Sigmoid colon (tissue), 6 donors: ENCODE measurements at regions not wholly inside any gene's neighbourhood (a gene's known extent, or its start where the extent isn't known, plus 50 kb on each side); places are given as distances from the start of the nearest gene placed in this dataset.

Experiments used
- DNase-seq: peaks from one replicate; pipeline ENCODE4 v3.0.0-alpha.2; 2019
- H3K27ac ChIP-seq, 4 donors: fragments of 200-600 bp; sonication (generic); one replicate each; pipeline ENCODE4 v1.5.1; 2016 to 2019; ENCODE audit warnings: mild to moderate bottlenecking in 1 of 4
- H3K27me3 ChIP-seq, 3 donors: fragments of 200-600 bp; sonication (generic); one replicate each; pipeline ENCODE4 v1.5.1; 2019; ENCODE audit warnings: mild to moderate bottlenecking in 1 of 3
- H3K36me3 ChIP-seq, 4 donors: fragments of 200-600 bp; sonication (generic); one replicate each; pipeline ENCODE4 v1.5.1; 2016 to 2019
- H3K4me1 ChIP-seq, 4 donors: fragments of 200-600 bp; sonication (generic); one replicate each; pipeline ENCODE4 v1.5.1; 2017 to 2019
- H3K4me3 ChIP-seq, 4 donors: fragments of 200-600 bp; sonication (generic); one replicate each; pipeline ENCODE4 v1.5.1; 2017 to 2019; ENCODE audit warnings: mild to moderate bottlenecking in 2 of 4, moderate library complexity in 1 of 4
- H3K9me3 ChIP-seq, 4 donors: fragments of 200-600 bp in 3 of 4; sonication (generic) in 3 of 4; one replicate each; pipeline versions ENCODE4 v1.5.1 to v1.6.1; 2013 to 2019
- EP300 ChIP-seq, 4 donors: sonication (generic); formaldehyde crosslinking; IDR thresholded peaks; one replicate each; pipeline ENCODE4 v1.6.1; 2017; ENCODE audit warnings: antibody characterized with exemption in 4 of 4
- POLR2A ChIP-seq, 2 donors: fragments of 450-650 bp; IDR thresholded peaks; one replicate each; pipeline ENCODE4 v1.6.1; 2016; ENCODE audit warnings: antibody characterized with exemption in 2 of 2, mild to moderate bottlenecking in 2 of 2, moderate library complexity in 2 of 2
- POLR2AphosphoS5 ChIP-seq, 4 donors: sonication (generic); formaldehyde crosslinking; IDR thresholded peaks; one replicate each; pipeline ENCODE4 v1.6.1; 2017; ENCODE audit warnings: antibody characterized with exemption in 4 of 4
- WGBS, 2 donors: extraction: QIAGEN DNeasy Blood & Tissue Kit; methylation state at CpG; one replicate each; pipeline ENCODE4 v1.1.7; 2013; 5-methylcytosine and 5-hydroxymethylcytosine counted together
- intact Hi-C: fragments of 100-400 bp; cut with DNase I; formaldehyde crosslinking; loops from one replicate; pipeline ENCODE4 v1.15.1; 2023
- TF ChIP-seq, protein P1 (sequence below), 4 experiments: fragments of 450-650 bp in 3 of 4; fragments of 200-600 bp in 1 of 4; IDR thresholded peaks; one replicate each; pipeline ENCODE4 v1.5.1; 2016 to 2019; ENCODE audit warnings: antibody characterized with exemption in 4 of 4, mild to moderate bottlenecking in 3 of 4, moderate library complexity in 2 of 4
- donor health status: healthy with polysubstance abuse.
- donor health status: healthy.

DNA sequence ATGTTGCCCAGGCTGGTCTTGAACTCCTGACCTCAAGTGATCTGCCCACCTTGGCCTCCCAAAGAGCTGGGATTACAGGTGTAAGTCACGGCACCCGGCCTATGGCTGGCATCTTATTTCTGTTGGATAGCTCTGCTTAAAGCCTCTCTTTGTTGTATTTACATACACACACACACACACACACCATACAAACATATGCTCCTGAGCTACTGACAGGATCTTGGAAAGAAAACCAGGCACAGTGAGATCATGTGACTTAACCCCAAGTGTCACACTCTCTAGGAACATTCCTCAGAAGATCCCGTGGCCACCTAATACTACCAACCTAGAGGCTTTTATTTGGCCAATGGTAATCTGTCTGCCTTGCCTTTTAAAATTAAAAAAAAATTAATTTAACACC is 85.1 kb upstream of the HAAO start:
- no peak for DNase-seq
- Histone ChIP-seq H3K4me1 (peaks cover 0 to 35% (median 25%) of the 10 kb centered on the region in 4 donors), H3K36me3 (no peaks in the 10 kb centered on the region), H3K4me3 (no peak overlapping the region), H3K27me3 (no peaks in the 10 kb centered on the region), H3K27ac (peak overlapping the region in 2 of 4 donors; percentile 31 to 33), H3K9me3 (no peaks in the 10 kb centered on the region)
- TF ChIP-seq POLR2A (IDR thresholded peaks at IDR 0.05) (no peak), POLR2AphosphoS5 (IDR thresholded peaks at IDR 0.05) (no peak), EP300 (IDR thresholded peaks at IDR 0.05) (no peak)
- TF ChIP-seq, protein P1, sequence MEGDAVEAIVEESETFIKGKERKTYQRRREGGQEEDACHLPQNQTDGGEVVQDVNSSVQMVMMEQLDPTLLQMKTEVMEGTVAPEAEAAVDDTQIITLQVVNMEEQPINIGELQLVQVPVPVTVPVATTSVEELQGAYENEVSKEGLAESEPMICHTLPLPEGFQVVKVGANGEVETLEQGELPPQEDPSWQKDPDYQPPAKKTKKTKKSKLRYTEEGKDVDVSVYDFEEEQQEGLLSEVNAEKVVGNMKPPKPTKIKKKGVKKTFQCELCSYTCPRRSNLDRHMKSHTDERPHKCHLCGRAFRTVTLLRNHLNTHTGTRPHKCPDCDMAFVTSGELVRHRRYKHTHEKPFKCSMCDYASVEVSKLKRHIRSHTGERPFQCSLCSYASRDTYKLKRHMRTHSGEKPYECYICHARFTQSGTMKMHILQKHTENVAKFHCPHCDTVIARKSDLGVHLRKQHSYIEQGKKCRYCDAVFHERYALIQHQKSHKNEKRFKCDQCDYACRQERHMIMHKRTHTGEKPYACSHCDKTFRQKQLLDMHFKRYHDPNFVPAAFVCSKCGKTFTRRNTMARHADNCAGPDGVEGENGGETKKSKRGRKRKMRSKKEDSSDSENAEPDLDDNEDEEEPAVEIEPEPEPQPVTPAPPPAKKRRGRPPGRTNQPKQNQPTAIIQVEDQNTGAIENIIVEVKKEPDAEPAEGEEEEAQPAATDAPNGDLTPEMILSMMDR (IDR thresholded peaks at IDR 0.05), result no peak
- intact Hi-C loops, result no loop called here
- WGBS, 2 donors, result 91% methylated on average over 3 of the region's 3 CpGs

- H3K4me1 ChIP-seq, result peaks cover 0 to 35% (median 25%) of the 10 kb centered on the region in 4 donors
- peak overlapping the region; percentile 68 to 79 (median 74) for H3K27ac ChIP-seq
Observed at GRCh38 chr2:42876326-42876751, 84.0 kb upstream of the HAAO start.

DNA sequence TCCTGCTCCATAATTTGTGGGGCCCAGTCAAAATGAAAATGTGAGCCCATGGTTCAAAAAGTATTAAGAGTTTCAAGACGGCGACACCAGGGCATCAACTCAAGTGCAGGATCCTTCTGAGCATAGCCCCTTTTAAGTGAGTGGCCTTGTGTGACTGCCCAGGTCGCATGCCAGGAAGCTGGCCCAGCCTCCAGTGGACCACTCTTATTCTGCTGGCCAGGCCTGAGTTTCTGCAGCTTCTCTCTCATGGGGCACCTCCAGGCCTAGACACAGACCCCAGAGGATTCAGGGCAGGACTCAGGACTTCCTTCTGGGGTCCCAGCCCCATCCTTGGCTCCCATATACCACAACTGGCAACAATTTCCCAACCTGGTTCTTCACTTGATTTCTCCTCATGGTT is 83.5 kb upstream of the HAAO start:
- TF ChIP-seq POLR2AphosphoS5 (IDR thresholded peaks at IDR 0.05) (no peak), POLR2A (IDR thresholded peaks at IDR 0.05) (no peak), EP300 (IDR thresholded peaks at IDR 0.05) (no peak)
- TF ChIP-seq, protein P1 (IDR thresholded peaks at IDR 0.05), result no peak
- Histone ChIP-seq H3K4me3 (no peak overlapping the region), H3K9me3 (no peaks in the 10 kb centered on the region), H3K4me1 (peaks cover 0 to 35% (median 25%) of the 10 kb centered on the region in 4 donors), H3K27ac (peak overlapping the region; percentile 68 to 79 (median 74)), H3K27me3 (no peaks in the 10 kb centered on the region), H3K36me3 (no peaks in the 10 kb centered on the region)
- intact Hi-C loops, result no loop called here
- 68 to 71% methylated on average over 3 of the region's 3 CpGs for WGBS, 2 donors
- DNase-seq, result no peak

More at GRCh38 chr2:42876326-42876751, 84.0 kb upstream of the HAAO start:
- Histone ChIP-seq H3K27me3 (no peaks in the 10 kb centered on the region), H3K4me3 (no peak overlapping the region), H3K9me3 (no peaks in the 10 kb centered on the region), H3K36me3 (no peaks in the 10 kb centered on the region)
- 75 to 76% methylated on average over 11 of the region's 11 CpGs for WGBS, 2 donors
- intact Hi-C loops, result no loop called here
- TF ChIP-seq, protein P1 (IDR thresholded peaks at IDR 0.05), result no peak
- TF ChIP-seq EP300 (IDR thresholded peaks at IDR 0.05), result no peak
- TF ChIP-seq POLR2AphosphoS5 (IDR thresholded peaks at IDR 0.05), result peak in 1 of 4 donors; percentile 19
- TF ChIP-seq POLR2A (IDR thresholded peaks at IDR 0.05), result no peak
- DNase-seq, result peak; percentile 76

DNA sequence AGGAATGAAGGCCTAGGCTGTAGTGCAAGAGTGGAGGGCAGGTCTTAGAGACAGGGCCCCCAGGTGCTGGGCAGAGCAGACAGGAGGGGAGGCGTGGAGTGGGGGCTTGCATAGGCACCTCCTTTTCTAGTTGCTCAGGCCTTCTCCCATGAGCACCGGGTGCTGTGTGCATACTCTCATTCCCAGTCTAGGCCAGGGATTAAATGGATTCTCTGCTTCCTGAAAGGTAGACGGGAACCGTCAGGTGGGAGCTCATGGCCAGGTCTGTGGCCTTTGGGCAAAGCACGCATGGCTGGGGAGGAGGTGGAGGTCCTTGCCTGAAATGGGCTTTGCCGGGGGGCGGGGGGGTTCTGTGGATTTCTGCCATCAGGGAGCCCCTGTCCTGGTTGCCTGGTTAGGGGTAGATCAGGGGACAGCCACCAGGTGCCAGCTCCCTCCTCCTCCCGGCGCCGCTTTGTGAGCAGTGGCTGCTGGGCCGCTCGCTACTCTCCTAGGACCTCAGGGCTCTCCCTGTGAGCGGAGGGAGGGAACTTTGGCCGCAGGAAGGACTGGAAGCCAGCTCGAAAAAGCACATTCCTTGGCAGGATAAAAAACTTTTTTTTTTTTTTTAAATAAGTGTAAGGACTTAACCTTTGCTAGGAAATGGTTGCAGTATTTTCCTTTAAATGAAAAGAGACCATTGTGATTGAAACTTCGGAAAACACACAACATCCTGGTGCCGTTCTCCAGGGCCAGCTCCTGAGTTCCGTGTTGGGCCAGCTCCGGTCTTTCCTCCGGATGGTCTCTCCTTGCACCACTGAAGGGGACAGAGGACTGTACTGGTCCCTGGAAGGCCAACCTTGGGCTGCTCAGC is 82.8 kb upstream of the HAAO start:
- no peak overlapping the region for H3K4me3 ChIP-seq
- H3K27me3 ChIP-seq, result no peaks in the 10 kb centered on the region
- H3K36me3 ChIP-seq, result no peaks in the 10 kb centered on the region
- peaks cover 0 to 35% (median 25%) of the 10 kb centered on the region in 4 donors for H3K4me1 ChIP-seq
- 81 to 85% methylated on average over 20 of the region's 20 CpGs for WGBS, 2 donors
- peak overlapping the region; percentile 68 to 79 (median 74) for H3K27ac ChIP-seq
- TF ChIP-seq POLR2AphosphoS5 (IDR thresholded peaks at IDR 0.05) (peak in 2 of 4 donors; percentile 5 to 9), POLR2A (IDR thresholded peaks at IDR 0.05) (no peak)
- H3K9me3 ChIP-seq, result no peaks in the 10 kb centered on the region
- DNase-seq, result peak; percentile 83
- intact Hi-C loops, result no loop called here

- H3K4me1 ChIP-seq, result peaks cover 0 to 35% (median 28%) of the 10 kb centered on the region in 4 donors
- TF ChIP-seq EP300 (IDR thresholded peaks at IDR 0.05) (no peak), POLR2AphosphoS5 (IDR thresholded peaks at IDR 0.05) (peak; percentile 21 to 55 (median 51))
- H3K36me3 ChIP-seq, result no peaks in the 10 kb centered on the region
- no peaks in the 10 kb centered on the region for H3K27me3 ChIP-seq
- peak overlapping the region in 3 of 4 donors; percentile 30 to 72 (median 53) for H3K27ac ChIP-seq
- no peak for DNase-seq
- intact Hi-C loops, result no loop called here
- no peak overlapping the region for H3K4me3 ChIP-seq
- H3K9me3 ChIP-seq, result peaks cover 0 to 2% (median 0%) of the 10 kb centered on the region in 4 donors
- WGBS, 2 donors, result 84 to 93% methylated on average over 3 of the region's 3 CpGs
Observed at GRCh38 chr2:42872721-42873120, 80.3 kb upstream of the HAAO start.
